GM21529 (cell line): ENCODE measurements at regions not wholly inside any gene's neighbourhood (a gene's known extent, or its start where the extent isn't known, plus 50 kb on each side); places are given as distances from the start of the nearest gene placed in this dataset.
"Not testable (repeated sequence)": the region's sequence is repeated elsewhere in the genome, so short reads cannot be mapped to it uniquely, and the experiment has no call there.

ENCODE experiments used
- ATAC-seq: cut with Tn5 transposase; IDR thresholded peaks from one replicate; pipeline ENCODE4 v1.9.1; 2021; ENCODE audit not compliant: unreplicated experiment

- no peak for ATAC-seq
These were observed 122.8 kb downstream of the ZNF365 start for GRCh38 chr10:62496925-62497324.

GRCh38 chr10:62498271-62498670 lies 124.1 kb downstream of the ZNF365 start:
- no peak for ATAC-seq

- not testable (repeated sequence) for ATAC-seq
These were observed 125.9 kb downstream of the ZNF365 start for GRCh38 chr10:62500116-62500515.

GRCh38 chr10:62501547-62501946 lies 127.4 kb downstream of the ZNF365 start:
- ATAC-seq = no peak

- ATAC-seq = no peak
These were observed 128.9 kb downstream of the ZNF365 start for GRCh38 chr10:62502995-62503613.

- no peak for ATAC-seq
These were observed 129.7 kb downstream of the ZNF365 start for GRCh38 chr10:62503872-62504271.

- ATAC-seq = no peak
These were observed 132.2 kb downstream of the ZNF365 start for GRCh38 chr10:62506371-62506770.

GRCh38 chr10:62511238-62511637 lies 137.1 kb downstream of the ZNF365 start:
- no peak for ATAC-seq

- peak; percentile 96 for ATAC-seq
These were observed 137.5 kb downstream of the ZNF365 start for GRCh38 chr10:62511656-62512055.

- no peak for ATAC-seq
These were observed 138.7 kb downstream of the ZNF365 start for GRCh38 chr10:62512732-62513475.

GRCh38 chr10:62514079-62514693 lies 140.0 kb downstream of the ZNF365 start:
- ATAC-seq = no peak

- no peak for ATAC-seq
These were observed 143.1 kb downstream of the ZNF365 start for GRCh38 chr10:62517252-62517651.

GRCh38 chr10:62527019-62527827 lies 153.1 kb downstream of the ZNF365 start:
- ATAC-seq = peak; percentile 61

- peak; percentile 92 for ATAC-seq
These were observed 154.3 kb downstream of the ZNF365 start for GRCh38 chr10:62528441-62528840.

GRCh38 chr10:62529396-62529795 lies 155.2 kb downstream of the ZNF365 start:
- no peak for ATAC-seq

- no peak for ATAC-seq
These were observed 159.9 kb downstream of the ZNF365 start for GRCh38 chr10:62534031-62534430.

- no peak for ATAC-seq
These were observed 164.4 kb downstream of the ZNF365 start for GRCh38 chr10:62538606-62539005.

- ATAC-seq = peak; percentile 62
These were observed 166.2 kb downstream of the ZNF365 start for GRCh38 chr10:62540389-62540788.

- ATAC-seq = no peak
These were observed 167.6 kb downstream of the ZNF365 start for GRCh38 chr10:62541811-62542210.

GRCh38 chr10:62543571-62544355 lies 169.6 kb downstream of the ZNF365 start:
- ATAC-seq = no peak
